GM12878 (cell line): ENCODE measurements at regions not wholly inside any gene's neighbourhood (a gene's known extent, or its start where the extent isn't known, plus 50 kb on each side); places are given as distances from the start of the nearest gene placed in this dataset.

ENCODE experiments used
- ATAC-seq: fragments of 200-7000 bp; cut with Tn5 transposase; 3 replicates; pipeline ENCODE4 v1.9.1; 2020; ENCODE audit warnings: mild to moderate bottlenecking, moderate library complexity
- BruUV-seq: library from RNA; stranded (reverse); fragments of 400-500 nt; replicated peaks from 2 replicates; lab custom pipeline; 2021; lab: Mats Ljungman, UMichigan
- CTCF ChIA-PET: fragments of 300-600 bp; sonication (Branson Sonifier 250); formaldehyde crosslinking; extraction: SDS; loops from one replicate; lab custom pipeline; 2021; ENCODE audit warnings: inconsistent platforms; lab: Yijun Ruan, JAX
- POLR2A ChIA-PET: fragments of 350-600 bp; formaldehyde crosslinking; extraction: SDS; loops from one replicate; lab custom pipeline; 2021; ENCODE audit warnings: inconsistent platforms; lab: Charles Lee
- RAD21 ChIA-PET: fragments of 300-600 bp; sonication (Branson Sonifier 250); formaldehyde crosslinking; loops from one replicate; lab custom pipeline; 2023; ENCODE audit warnings: antibody characterized with exemption; ENCODE audit not compliant: unreplicated experiment; lab: Charles Lee
- SMC1A ChIA-PET: fragments of 300-600 bp; sonication (Branson Sonifier 250); formaldehyde crosslinking; loops from one replicate; lab custom pipeline; 2023; ENCODE audit not compliant: unreplicated experiment, uncharacterized antibody; lab: Charles Lee
- DNase-seq: peaks from one replicate; pipeline ENCODE4 v3.0.0-alpha.2; 2011; ENCODE audit warnings: low read depth, low spot score
- FAIRE-seq: peaks from 3 replicates; lab custom pipeline; 2011; peaks lifted over from hg19 to GRCh38; lab: Jason Lieb, UNC
- H2AFZ ChIP-seq: 2 replicates; pipeline ENCODE4 v1.6.0; 2011; ENCODE audit warnings: low read depth, low read length, control low read depth; ENCODE audit not compliant: control insufficient read depth
- H3K27ac ChIP-seq: 2 replicates; pipeline ENCODE4 v1.5.1; 2011; ENCODE audit warnings: control low read depth; ENCODE audit not compliant: control insufficient read depth, insufficient read depth
- H3K27me3 ChIP-seq, 2 experiments: replicated peaks in 1 of 2; 2 replicates each; pipeline versions ENCODE4 v1.6.0 to v1.6.1; 2011; ENCODE audit warnings: low read length in 1 of 2; ENCODE audit not compliant: control insufficient read depth in 2 of 2, insufficient read depth in 2 of 2
- H3K36me3 ChIP-seq, 2 experiments: 2 replicates each; pipeline ENCODE4 v1.5.1; 2011; ENCODE audit warnings: low read length in 1 of 2; ENCODE audit not compliant: control insufficient read depth in 2 of 2, insufficient read depth in 2 of 2
- H3K4me1 ChIP-seq: 2 replicates; pipeline ENCODE4 v1.6.1; 2011; ENCODE audit warnings: mild to moderate bottlenecking, low read length, moderate library complexity, mixed read lengths; ENCODE audit not compliant: control insufficient read depth, insufficient read depth
- H3K4me2 ChIP-seq: 2 replicates; pipeline ENCODE4 v1.6.0; 2011; ENCODE audit warnings: control low read depth; ENCODE audit not compliant: control insufficient read depth, insufficient read depth
- H3K4me3 ChIP-seq: fragments of 200-600 bp; sonication (generic); 2 replicates; pipeline ENCODE4 v1.5.1; 2016
- H3K79me2 ChIP-seq: 2 replicates; pipeline ENCODE4 v1.6.0; 2011; ENCODE audit warnings: low read length; ENCODE audit not compliant: control insufficient read depth, insufficient read depth
- H3K9ac ChIP-seq: 2 replicates; pipeline ENCODE4 v1.8.0; 2011; ENCODE audit warnings: low read length, control low read depth, mixed read lengths; ENCODE audit not compliant: control insufficient read depth, insufficient read depth
- H3K9me3 ChIP-seq: replicated peaks from 3 replicates; pipeline ENCODE4 v1.5.1; 2011; ENCODE audit warnings: mild to moderate bottlenecking, low read length; ENCODE audit not compliant: control insufficient read depth, insufficient read depth
- H4K20me1 ChIP-seq: 2 replicates; pipeline ENCODE4 v1.6.0; 2011; ENCODE audit not compliant: control insufficient read depth, insufficient read depth
- BMI1 ChIP-seq: fragments of 450-650 bp; IDR thresholded peaks from 2 replicates; pipeline ENCODE4 v1.6.1; 2016; ENCODE audit warnings: mild to moderate bottlenecking, moderate library complexity, borderline replicate concordance
- CREM ChIP-seq: IDR thresholded peaks from 2 replicates; pipeline ENCODE4 v1.6.1; 2014; ENCODE audit warnings: antibody characterized with exemption, low read depth
- FOXK2 ChIP-seq: fragments of 450-650 bp; IDR thresholded peaks from 2 replicates; pipeline ENCODE4 v1.6.1; 2017; ENCODE audit warnings: mild to moderate bottlenecking, moderate library complexity
- GABPA ChIP-seq: IDR thresholded peaks from 2 replicates; pipeline ENCODE4 v1.6.1; 2014; ENCODE audit warnings: antibody characterized with exemption, low read depth, mild to moderate bottlenecking, inconsistent platforms
- LARP7 ChIP-seq: fragments of 450-650 bp; IDR thresholded peaks from 2 replicates; pipeline ENCODE4 v1.6.1; 2017; ENCODE audit warnings: mild to moderate bottlenecking
- NFYA ChIP-seq: IDR thresholded peaks from 2 replicates; pipeline ENCODE4 v1.6.1; 2011; ENCODE audit warnings: low read depth, mild to moderate bottlenecking, low read length, improper control_type of control experiment, borderline replicate concordance
- POLR2A ChIP-seq: IDR thresholded peaks from 2 replicates; pipeline ENCODE4 v1.6.1; 2011; ENCODE audit warnings: low read depth, mild to moderate bottlenecking, low read length
- SIX5 ChIP-seq: IDR thresholded peaks from 2 replicates; pipeline ENCODE4 v1.6.1; 2011; ENCODE audit warnings: mild to moderate bottlenecking, low read depth, low read length, moderate library complexity; ENCODE audit not compliant: severe bottlenecking
- TCF12 ChIP-seq: IDR thresholded peaks from 2 replicates; pipeline ENCODE4 v1.6.1; 2011; ENCODE audit warnings: low read depth, mild to moderate bottlenecking, low read length
- ZNF217 ChIP-seq: fragments of 450-650 bp; IDR thresholded peaks from 2 replicates; pipeline ENCODE4 v1.6.1; 2017; ENCODE audit warnings: antibody characterized with exemption, mild to moderate bottlenecking
- ZSCAN29 ChIP-seq: fragments of 450-650 bp; IDR thresholded peaks from 2 replicates; pipeline ENCODE4 v1.6.1; 2017; ENCODE audit warnings: mild to moderate bottlenecking, moderate library complexity
- WGBS: methylation state at CpG from one replicate; pipeline ENCODE4 v1.1.6; 2016; ENCODE audit warnings: low lambda C conversion rate; ENCODE audit not compliant: insufficient replicate concordance, insufficient coverage; ENCODE audit errors: missing lambda C conversion rate; 5-methylcytosine and 5-hydroxymethylcytosine counted together
- in situ Hi-C: fragments of 300-500 bp; cut with MboI; formaldehyde crosslinking; loops from 9 replicates; pipeline ENCODE4 v1.14.3; 2018; ENCODE audit warnings: mixed read lengths
- intact Hi-C: fragments of 100-400 bp; cut with micrococcal nuclease; formaldehyde crosslinking; loops from one replicate; pipeline ENCODE4 v1.14.2; 2022; ENCODE audit not compliant: unreplicated experiment
- TF ChIP-seq, protein P1 (sequence below): fragments of 450-650 bp; IDR thresholded peaks from 2 replicates; pipeline ENCODE4 v1.6.1; 2017; ENCODE audit warnings: antibody characterized with exemption, mild to moderate bottlenecking, moderate library complexity
- TF ChIP-seq, protein P2 (sequence below): IDR thresholded peaks from 2 replicates; pipeline ENCODE4 v1.6.1; 2011; ENCODE audit warnings: borderline replicate concordance, low read depth, mild to moderate bottlenecking, moderate library complexity, low read length; ENCODE audit not compliant: insufficient read depth, poor library complexity, severe bottlenecking
- TF ChIP-seq, protein P3 (sequence below): IDR thresholded peaks from 2 replicates; pipeline ENCODE4 v1.6.1; 2011; ENCODE audit warnings: low read depth, mild to moderate bottlenecking, low read length, moderate library complexity, borderline replicate concordance; ENCODE audit errors: extremely low read depth
- TF ChIP-seq, protein P4 (sequence below): fragments of 450-650 bp; IDR thresholded peaks from 2 replicates; pipeline ENCODE4 v1.6.1; 2017; ENCODE audit warnings: mild to moderate bottlenecking, moderate library complexity

DNA sequence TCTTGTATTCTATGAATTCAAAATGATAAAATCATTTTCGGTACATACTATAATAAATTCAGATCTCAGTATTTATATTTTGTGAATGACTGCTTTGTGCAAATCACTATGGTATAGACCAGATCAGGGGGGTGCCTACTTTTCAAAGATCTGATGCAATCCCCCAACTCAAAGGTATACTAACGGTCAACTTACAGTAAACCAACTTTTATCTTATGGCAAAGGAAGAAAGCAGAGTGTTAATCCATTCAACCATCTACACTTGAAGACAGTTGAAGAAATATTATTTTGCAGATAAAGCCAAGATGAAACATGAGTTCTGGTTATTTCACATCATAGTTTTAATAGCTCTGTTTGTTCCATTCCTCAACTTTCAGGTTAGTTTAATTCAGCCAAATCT is 197.1 kb downstream of the MEX3B start:
- Histone ChIP-seq H3K4me1 (0 out of 2 replicates have a peak, but pooled peaks cover under 1% of the 10 kb centered on the region), H3K9ac (no peak overlapping the region), H3K9me3 (no peaks in the 10 kb centered on the region), H3K27ac (no peak overlapping the region), H3K4me2 (no peak overlapping the region), H3K27me3 (no peaks in the 10 kb centered on the region), H3K4me3 (no peak overlapping the region), H3K79me2 (no peaks in the 10 kb centered on the region), H4K20me1 (no peaks in the 10 kb centered on the region), H2AFZ (no peak overlapping the region), H3K36me3 (no peaks in the 10 kb centered on the region)
- in situ Hi-C loops (no loop called here), intact Hi-C loops (no loop called here)
- CTCF ChIA-PET: no interaction called here
- POLR2A ChIA-PET: no interaction called here
- SMC1A ChIA-PET: no interaction called here
- WGBS: 51% methylated on average over 2 of the region's 2 CpGs
- TF ChIP-seq NFYA (no peak), CREM (no peak), BMI1 (no peak), POLR2A (no peak), ZNF217 (no peak), ZSCAN29 (no peak), SIX5 (no peak), GABPA (no peak), FOXK2 (no peak), LARP7 (no peak), TCF12 (no peak)
- TF ChIP-seq, protein P1, sequence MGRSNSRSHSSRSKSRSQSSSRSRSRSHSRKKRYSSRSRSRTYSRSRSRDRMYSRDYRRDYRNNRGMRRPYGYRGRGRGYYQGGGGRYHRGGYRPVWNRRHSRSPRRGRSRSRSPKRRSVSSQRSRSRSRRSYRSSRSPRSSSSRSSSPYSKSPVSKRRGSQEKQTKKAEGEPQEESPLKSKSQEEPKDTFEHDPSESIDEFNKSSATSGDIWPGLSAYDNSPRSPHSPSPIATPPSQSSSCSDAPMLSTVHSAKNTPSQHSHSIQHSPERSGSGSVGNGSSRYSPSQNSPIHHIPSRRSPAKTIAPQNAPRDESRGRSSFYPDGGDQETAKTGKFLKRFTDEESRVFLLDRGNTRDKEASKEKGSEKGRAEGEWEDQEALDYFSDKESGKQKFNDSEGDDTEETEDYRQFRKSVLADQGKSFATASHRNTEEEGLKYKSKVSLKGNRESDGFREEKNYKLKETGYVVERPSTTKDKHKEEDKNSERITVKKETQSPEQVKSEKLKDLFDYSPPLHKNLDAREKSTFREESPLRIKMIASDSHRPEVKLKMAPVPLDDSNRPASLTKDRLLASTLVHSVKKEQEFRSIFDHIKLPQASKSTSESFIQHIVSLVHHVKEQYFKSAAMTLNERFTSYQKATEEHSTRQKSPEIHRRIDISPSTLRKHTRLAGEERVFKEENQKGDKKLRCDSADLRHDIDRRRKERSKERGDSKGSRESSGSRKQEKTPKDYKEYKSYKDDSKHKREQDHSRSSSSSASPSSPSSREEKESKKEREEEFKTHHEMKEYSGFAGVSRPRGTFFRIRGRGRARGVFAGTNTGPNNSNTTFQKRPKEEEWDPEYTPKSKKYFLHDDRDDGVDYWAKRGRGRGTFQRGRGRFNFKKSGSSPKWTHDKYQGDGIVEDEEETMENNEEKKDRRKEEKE: no peak
- TF ChIP-seq, protein P2, sequence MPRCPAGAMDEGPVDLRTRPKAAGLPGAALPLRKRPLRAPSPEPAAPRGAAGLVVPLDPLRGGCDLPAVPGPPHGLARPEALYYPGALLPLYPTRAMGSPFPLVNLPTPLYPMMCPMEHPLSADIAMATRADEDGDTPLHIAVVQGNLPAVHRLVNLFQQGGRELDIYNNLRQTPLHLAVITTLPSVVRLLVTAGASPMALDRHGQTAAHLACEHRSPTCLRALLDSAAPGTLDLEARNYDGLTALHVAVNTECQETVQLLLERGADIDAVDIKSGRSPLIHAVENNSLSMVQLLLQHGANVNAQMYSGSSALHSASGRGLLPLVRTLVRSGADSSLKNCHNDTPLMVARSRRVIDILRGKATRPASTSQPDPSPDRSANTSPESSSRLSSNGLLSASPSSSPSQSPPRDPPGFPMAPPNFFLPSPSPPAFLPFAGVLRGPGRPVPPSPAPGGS: no peak
- TF ChIP-seq, protein P3, sequence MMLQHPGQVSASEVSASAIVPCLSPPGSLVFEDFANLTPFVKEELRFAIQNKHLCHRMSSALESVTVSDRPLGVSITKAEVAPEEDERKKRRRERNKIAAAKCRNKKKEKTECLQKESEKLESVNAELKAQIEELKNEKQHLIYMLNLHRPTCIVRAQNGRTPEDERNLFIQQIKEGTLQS: no peak
- TF ChIP-seq, protein P4, sequence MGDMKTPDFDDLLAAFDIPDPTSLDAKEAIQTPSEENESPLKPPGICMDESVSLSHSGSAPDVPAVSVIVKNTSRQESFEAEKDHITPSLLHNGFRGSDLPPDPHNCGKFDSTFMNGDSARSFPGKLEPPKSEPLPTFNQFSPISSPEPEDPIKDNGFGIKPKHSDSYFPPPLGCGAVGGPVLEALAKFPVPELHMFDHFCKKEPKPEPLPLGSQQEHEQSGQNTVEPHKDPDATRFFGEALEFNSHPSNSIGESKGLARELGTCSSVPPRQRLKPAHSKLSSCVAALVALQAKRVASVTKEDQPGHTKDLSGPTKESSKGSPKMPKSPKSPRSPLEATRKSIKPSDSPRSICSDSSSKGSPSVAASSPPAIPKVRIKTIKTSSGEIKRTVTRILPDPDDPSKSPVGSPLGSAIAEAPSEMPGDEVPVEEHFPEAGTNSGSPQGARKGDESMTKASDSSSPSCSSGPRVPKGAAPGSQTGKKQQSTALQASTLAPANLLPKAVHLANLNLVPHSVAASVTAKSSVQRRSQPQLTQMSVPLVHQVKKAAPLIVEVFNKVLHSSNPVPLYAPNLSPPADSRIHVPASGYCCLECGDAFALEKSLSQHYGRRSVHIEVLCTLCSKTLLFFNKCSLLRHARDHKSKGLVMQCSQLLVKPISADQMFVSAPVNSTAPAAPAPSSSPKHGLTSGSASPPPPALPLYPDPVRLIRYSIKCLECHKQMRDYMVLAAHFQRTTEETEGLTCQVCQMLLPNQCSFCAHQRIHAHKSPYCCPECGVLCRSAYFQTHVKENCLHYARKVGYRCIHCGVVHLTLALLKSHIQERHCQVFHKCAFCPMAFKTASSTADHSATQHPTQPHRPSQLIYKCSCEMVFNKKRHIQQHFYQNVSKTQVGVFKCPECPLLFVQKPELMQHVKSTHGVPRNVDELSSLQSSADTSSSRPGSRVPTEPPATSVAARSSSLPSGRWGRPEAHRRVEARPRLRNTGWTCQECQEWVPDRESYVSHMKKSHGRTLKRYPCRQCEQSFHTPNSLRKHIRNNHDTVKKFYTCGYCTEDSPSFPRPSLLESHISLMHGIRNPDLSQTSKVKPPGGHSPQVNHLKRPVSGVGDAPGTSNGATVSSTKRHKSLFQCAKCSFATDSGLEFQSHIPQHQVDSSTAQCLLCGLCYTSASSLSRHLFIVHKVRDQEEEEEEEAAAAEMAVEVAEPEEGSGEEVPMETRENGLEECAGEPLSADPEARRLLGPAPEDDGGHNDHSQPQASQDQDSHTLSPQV: no peak
- DNase-seq: no peak
- FAIRE-seq: peak; percentile 75
- ATAC-seq: no peak
- RAD21 ChIA-PET: no interaction called here
- no TSS peak for BruUV-seq
